Gastrocnemius medialis (tissue), 4 donors: ENCODE measurements at regions not wholly inside any gene's neighbourhood (a gene's known extent, or its start where the extent isn't known, plus 50 kb on each side); places are given as distances from the start of the nearest gene placed in this dataset.

Source experiments
- ATAC-seq, 2 donors: fragments of 150-250 bp; one replicate each; pipeline ENCODE4 v1.9.1; 2016
- DNase-seq, 2 donors: peaks; one replicate each; pipeline ENCODE4 v3.0.0-alpha.2; 2019
- H3K27ac ChIP-seq, 4 donors: fragments of 200-600 bp; sonication (generic); 1 replicate in 1 of 4; 2 replicates in 3 of 4; pipeline ENCODE4 v1.5.1; 2016 to 2018; ENCODE audit warnings: mild to moderate bottlenecking in 2 of 4, moderate library complexity in 1 of 4
- H3K27me3 ChIP-seq, 3 donors: fragments of 200-600 bp; sonication (generic) in 2 of 3; 1 replicate in 1 of 3; 2 replicates in 2 of 3; pipeline versions ENCODE4 v1.5.1 to v1.6.0; 2016 to 2019; ENCODE audit warnings: mild to moderate bottlenecking in 1 of 3, moderate library complexity in 1 of 3
- H3K36me3 ChIP-seq, 2 donors: fragments of 200-600 bp; sonication (generic) in 1 of 2; one replicate each; pipeline ENCODE4 v1.5.1; 2017 to 2018
- H3K4me1 ChIP-seq, 2 donors: fragments of 200-600 bp; sonication (generic) in 1 of 2; one replicate each; pipeline ENCODE4 v1.5.1; 2016 to 2017; ENCODE audit warnings: mild to moderate bottlenecking in 2 of 2
- H3K4me3 ChIP-seq, 4 donors: fragments of 200-600 bp; sonication (generic) in 3 of 4; 1 replicate in 1 of 4; 2 replicates in 3 of 4; pipeline ENCODE4 v1.5.1; 2016 to 2019; ENCODE audit warnings: mild to moderate bottlenecking in 2 of 4
- H3K9me3 ChIP-seq, 3 donors: fragments of 200-600 bp; sonication (generic) in 2 of 3; 1 replicate in 1 of 3; 2 replicates in 2 of 3; pipeline ENCODE4 v1.5.1; 2016 to 2019
- CTCF ChIP-seq, 5 experiments: fragments of 450-650 bp in 3 of 5; fragments of 200-600 bp in 2 of 5; sonication (generic) in 2 of 5; IDR thresholded peaks in 4 of 5; conservative IDR thresholded peaks in 1 of 5; 1 replicate in 4 of 5; 2 replicates in 1 of 5; pipeline ENCODE4 v1.5.1; 2016 to 2019; ENCODE audit warnings: antibody characterized with exemption in 5 of 5, mild to moderate bottlenecking in 3 of 5, moderate library complexity in 3 of 5
- POLR2A ChIP-seq, 2 donors: fragments of 450-650 bp; IDR thresholded peaks; one replicate each; pipeline ENCODE4 v1.6.1; 2017; ENCODE audit warnings: antibody characterized with exemption in 2 of 2, mild to moderate bottlenecking in 2 of 2, moderate library complexity in 2 of 2
- in situ Hi-C, 4 donors: fragments of 200-750 bp; cut with MboI; loops; one replicate each; pipeline versions ENCODE4 v1.15.0 to v1.8.0; 2017; ENCODE audit warnings: low sequenced_read_pairs in 4 of 4
- intact Hi-C: fragments of 100-400 bp; cut with DNase I; formaldehyde crosslinking; loops from one replicate; pipeline ENCODE4 v1.15.1; 2023; ENCODE audit warnings: low total_unique reads

GRCh38 chr22:47738472-47739013 lies 976.1 kb downstream of the TBC1D22A start:
- no peaks in the 10 kb centered on the region for H3K9me3 ChIP-seq
- H3K4me3 ChIP-seq = no peak overlapping the region
- no peak for DNase-seq
- in situ Hi-C loops (no loop called here), intact Hi-C loops (no loop called here)
- no peaks in the 10 kb centered on the region for H3K27me3 ChIP-seq
- TF ChIP-seq POLR2A (IDR thresholded peaks at IDR 0.05) (no peak), CTCF (IDR thresholded peaks at IDR 0.05 in 4 of 5, conservative IDR thresholded peaks at IDR 0.05 in 1 of 5) (no peak)
- no peaks in the 10 kb centered on the region for H3K36me3 ChIP-seq
- H3K27ac ChIP-seq = no peak overlapping the region
- no peak for ATAC-seq
- no peaks in the 10 kb centered on the region for H3K4me1 ChIP-seq

GRCh38 chr22:47736186-47737034 lies 974.0 kb downstream of the TBC1D22A start:
- H3K4me1 ChIP-seq = no peaks in the 10 kb centered on the region
- H3K9me3 ChIP-seq = no peaks in the 10 kb centered on the region

GRCh38 chr22:47734511-47734910 lies 972.1 kb downstream of the TBC1D22A start:
- intact Hi-C loops (no loop called here), in situ Hi-C loops (no loop called here)
- ATAC-seq = no peak
- no peak for DNase-seq
- no peak for TF ChIP-seq POLR2A (IDR thresholded peaks at IDR 0.05)
- no peak for TF ChIP-seq CTCF (IDR thresholded peaks at IDR 0.05 in 4 of 5, conservative IDR thresholded peaks at IDR 0.05 in 1 of 5)
- no peaks in the 10 kb centered on the region for H3K27me3 ChIP-seq
- no peaks in the 10 kb centered on the region for H3K4me1 ChIP-seq
- no peaks in the 10 kb centered on the region for H3K36me3 ChIP-seq
- H3K4me3 ChIP-seq = no peak overlapping the region
- peaks cover 0 to 4% (median 0%) of the 10 kb centered on the region in 3 donors for H3K9me3 ChIP-seq
- no peak overlapping the region for H3K27ac ChIP-seq

More at GRCh38 chr22:47736186-47737034, 974.0 kb downstream of the TBC1D22A start:
- DNase-seq (no peak), ATAC-seq (no peak)
- no peak for TF ChIP-seq POLR2A (IDR thresholded peaks at IDR 0.05)
- no peak for TF ChIP-seq CTCF (IDR thresholded peaks at IDR 0.05 in 4 of 5, conservative IDR thresholded peaks at IDR 0.05 in 1 of 5)
- intact Hi-C loops (no loop called here), in situ Hi-C loops (no loop called here)
- H3K4me3 ChIP-seq = no peak overlapping the region
- no peaks in the 10 kb centered on the region for H3K36me3 ChIP-seq
- no peak overlapping the region for H3K27ac ChIP-seq
- H3K27me3 ChIP-seq = no peaks in the 10 kb centered on the region

- Histone ChIP-seq H3K36me3 (no peaks in the 10 kb centered on the region), H3K4me1 (no peaks in the 10 kb centered on the region), H3K9me3 (peaks cover 0 to 4% (median 0%) of the 10 kb centered on the region in 3 donors), H3K27ac (no peak overlapping the region), H3K27me3 (peaks cover 0 to 2% (median 0%) of the 10 kb centered on the region in 3 donors), H3K4me3 (no peak overlapping the region)
- TF ChIP-seq CTCF (IDR thresholded peaks at IDR 0.05 in 4 of 5, conservative IDR thresholded peaks at IDR 0.05 in 1 of 5) = no peak
- intact Hi-C loops = no loop called here
- in situ Hi-C loops = no loop called here
- DNase-seq (no peak), ATAC-seq (no peak)
These were observed 965.2 kb downstream of the TBC1D22A start for GRCh38 chr22:47727641-47728040.
